ENCODE measurements at regions not wholly inside any gene's neighbourhood (a gene's known extent, or its start where the extent isn't known, plus 50 kb on each side); places are given as distances from the start of the nearest gene placed in this dataset.

DNA sequence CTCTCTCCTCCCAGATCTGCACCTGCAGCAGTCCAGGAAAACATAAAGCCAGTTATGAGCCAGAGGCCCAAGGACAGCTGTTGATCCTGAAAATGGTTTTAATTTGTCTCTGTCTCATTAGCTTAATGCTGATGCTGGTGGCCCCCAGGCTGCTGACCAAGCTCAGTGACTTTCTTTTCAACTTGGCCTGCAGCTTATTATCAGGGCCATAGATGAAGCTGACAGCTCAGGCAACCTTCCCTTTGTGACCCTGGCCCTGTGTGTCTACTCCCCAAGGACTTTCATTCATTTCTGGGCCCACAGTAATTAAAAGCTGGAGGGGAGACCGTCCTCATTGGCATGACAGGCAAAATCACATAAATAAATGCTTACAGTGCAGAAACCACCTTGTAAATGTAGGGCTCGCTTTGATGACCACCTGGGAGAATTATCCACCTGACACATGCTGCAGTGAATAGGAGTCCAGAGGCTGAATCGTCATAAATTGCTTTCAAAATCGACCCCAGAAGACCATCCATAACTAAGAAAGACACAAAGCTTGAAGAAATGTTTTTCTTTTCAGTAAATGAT is 138.5 kb downstream of the NPY start:
- TF ChIP-seq, protein P1, sequence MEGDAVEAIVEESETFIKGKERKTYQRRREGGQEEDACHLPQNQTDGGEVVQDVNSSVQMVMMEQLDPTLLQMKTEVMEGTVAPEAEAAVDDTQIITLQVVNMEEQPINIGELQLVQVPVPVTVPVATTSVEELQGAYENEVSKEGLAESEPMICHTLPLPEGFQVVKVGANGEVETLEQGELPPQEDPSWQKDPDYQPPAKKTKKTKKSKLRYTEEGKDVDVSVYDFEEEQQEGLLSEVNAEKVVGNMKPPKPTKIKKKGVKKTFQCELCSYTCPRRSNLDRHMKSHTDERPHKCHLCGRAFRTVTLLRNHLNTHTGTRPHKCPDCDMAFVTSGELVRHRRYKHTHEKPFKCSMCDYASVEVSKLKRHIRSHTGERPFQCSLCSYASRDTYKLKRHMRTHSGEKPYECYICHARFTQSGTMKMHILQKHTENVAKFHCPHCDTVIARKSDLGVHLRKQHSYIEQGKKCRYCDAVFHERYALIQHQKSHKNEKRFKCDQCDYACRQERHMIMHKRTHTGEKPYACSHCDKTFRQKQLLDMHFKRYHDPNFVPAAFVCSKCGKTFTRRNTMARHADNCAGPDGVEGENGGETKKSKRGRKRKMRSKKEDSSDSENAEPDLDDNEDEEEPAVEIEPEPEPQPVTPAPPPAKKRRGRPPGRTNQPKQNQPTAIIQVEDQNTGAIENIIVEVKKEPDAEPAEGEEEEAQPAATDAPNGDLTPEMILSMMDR (optimal IDR thresholded peaks at IDR 0.05 in 1 of 3, IDR thresholded peaks at IDR 0.05 in 1 of 3, conservative IDR thresholded peaks at IDR 0.05 in 1 of 3; ENCODE audit: extremely low read depth in 1 of 3, insufficient read depth in 2 of 3, low read length in 3 of 3), result no peak
- TF ChIP-seq EZH2 (IDR thresholded peaks at IDR 0.05; ENCODE audit: low read length), result no peak
- H3K4me3 ChIP-seq (ENCODE audit: control insufficient read depth in 2 of 3, extremely low read depth in 1 of 3, insufficient read depth in 2 of 3, low read depth in 1 of 3, low read length in 3 of 3), result no peak overlapping the region
- no peaks in the 10 kb centered on the region for H3K79me2 ChIP-seq (ENCODE audit: control insufficient read depth, insufficient read depth, low read length)
- no peak overlapping the region for H3K4me2 ChIP-seq (ENCODE audit: control insufficient read depth, extremely low read depth, insufficient read depth, low read depth, low read length)
- peaks cover 4% of the 10 kb centered on the region for H3K27me3 ChIP-seq (ENCODE audit: control insufficient read depth, extremely low read depth, insufficient read depth, low read length)
- H3K4me1 ChIP-seq (ENCODE audit: control insufficient read depth, extremely low read depth, insufficient read depth, low read length), result no peaks in the 10 kb centered on the region
- no peaks in the 10 kb centered on the region for H3K36me3 ChIP-seq (ENCODE audit: control insufficient read depth in 2 of 2, extremely low read depth in 1 of 2, insufficient read depth in 2 of 2, low read length in 2 of 2)
- H3K9ac ChIP-seq (ENCODE audit: control insufficient read depth, extremely low read depth, insufficient read depth, low read length), result no peak overlapping the region
- FAIRE-seq, result no peak
- H2AFZ ChIP-seq (ENCODE audit: control insufficient read depth, low read length), result no peak overlapping the region
- no peak for DNase-seq (ENCODE audit: low read depth, low spot score)
- H3K9me3 ChIP-seq (ENCODE audit: control insufficient read depth, low read depth, low read length), result no peaks in the 10 kb centered on the region
- H3K27ac ChIP-seq (ENCODE audit: control insufficient read depth, insufficient read depth, low read length), result no peak overlapping the region
- dilution Hi-C loops (cut with MboI; ENCODE audit: extremely low pct_ligation_motif_present, low sequenced_read_pairs), result no loop called here
- H4K20me1 ChIP-seq (ENCODE audit: control insufficient read depth, extremely low read depth, insufficient read depth, low read length), result no peaks in the 10 kb centered on the region
- no peaks in the 10 kb centered on the region for H3K9me1 ChIP-seq (ENCODE audit: control insufficient read depth, extremely low read depth, insufficient read depth, low read length)

DNA sequence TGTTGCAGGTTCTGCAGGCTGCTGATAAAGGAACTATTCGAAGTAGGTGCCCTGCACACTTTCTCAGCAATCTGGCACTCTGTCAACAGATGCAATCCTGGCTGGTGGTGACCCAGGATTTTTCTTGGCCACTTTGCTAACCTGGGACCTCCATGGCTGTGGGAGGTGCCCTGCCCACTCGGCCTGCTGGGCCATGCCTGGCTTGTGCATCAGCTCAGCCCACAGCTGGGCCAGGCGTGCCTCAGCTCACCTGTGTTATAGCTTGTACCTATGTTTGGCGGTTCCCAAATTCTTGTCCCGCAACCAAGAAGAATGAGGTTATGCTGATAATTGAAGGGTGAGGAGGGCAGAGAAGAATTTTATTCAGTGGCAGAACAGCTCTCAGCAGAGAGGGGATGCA is 141.7 kb downstream of the NPY start:
- no peak for TF ChIP-seq EZH2 (IDR thresholded peaks at IDR 0.05; ENCODE audit: low read length)
- TF ChIP-seq, protein P1 (optimal IDR thresholded peaks at IDR 0.05 in 1 of 3, IDR thresholded peaks at IDR 0.05 in 1 of 3, conservative IDR thresholded peaks at IDR 0.05 in 1 of 3; ENCODE audit: extremely low read depth in 1 of 3, insufficient read depth in 2 of 3, low read length in 3 of 3), result no peak
- no peak for FAIRE-seq
- peaks cover 5% of the 10 kb centered on the region for H3K27me3 ChIP-seq (ENCODE audit: control insufficient read depth, extremely low read depth, insufficient read depth, low read length)
- no peak overlapping the region for H3K27ac ChIP-seq (ENCODE audit: control insufficient read depth, insufficient read depth, low read length)
- no peaks in the 10 kb centered on the region for H3K9me1 ChIP-seq (ENCODE audit: control insufficient read depth, extremely low read depth, insufficient read depth, low read length)
- no peak overlapping the region for H3K4me2 ChIP-seq (ENCODE audit: control insufficient read depth, extremely low read depth, insufficient read depth, low read depth, low read length)
- H3K4me3 ChIP-seq (ENCODE audit: control insufficient read depth in 2 of 3, extremely low read depth in 1 of 3, insufficient read depth in 2 of 3, low read depth in 1 of 3, low read length in 3 of 3), result no peak overlapping the region
- no peaks in the 10 kb centered on the region for H3K36me3 ChIP-seq (ENCODE audit: control insufficient read depth in 2 of 2, extremely low read depth in 1 of 2, insufficient read depth in 2 of 2, low read length in 2 of 2)
- H3K4me1 ChIP-seq (ENCODE audit: control insufficient read depth, extremely low read depth, insufficient read depth, low read length), result no peaks in the 10 kb centered on the region
- no peaks in the 10 kb centered on the region for H3K9me3 ChIP-seq (ENCODE audit: control insufficient read depth, low read depth, low read length)
- no peak overlapping the region for H2AFZ ChIP-seq (ENCODE audit: control insufficient read depth, low read length)
- no peak for DNase-seq (ENCODE audit: low read depth, low spot score)
- no peaks in the 10 kb centered on the region for H3K79me2 ChIP-seq (ENCODE audit: control insufficient read depth, insufficient read depth, low read length)
- no peak overlapping the region for H3K9ac ChIP-seq (ENCODE audit: control insufficient read depth, extremely low read depth, insufficient read depth, low read length)
- no peaks in the 10 kb centered on the region for H4K20me1 ChIP-seq (ENCODE audit: control insufficient read depth, extremely low read depth, insufficient read depth, low read length)
- dilution Hi-C loops (cut with MboI; ENCODE audit: extremely low pct_ligation_motif_present, low sequenced_read_pairs), result no loop called here

All from keratinocyte (primary cell).